MCF 10A (cell line): ENCODE measurements at regions not wholly inside any gene's neighbourhood (a gene's known extent, or its start where the extent isn't known, plus 50 kb on each side); places are given as distances from the start of the nearest gene placed in this dataset.

ENCODE experiments used
- BruUV-seq: library from RNA; stranded (reverse); fragments of 400-500 nt; replicated peaks from 2 replicates; lab custom pipeline; 2021; lab: Mats Ljungman, UMichigan
- CTCF ChIA-PET: fragments of 300-600 bp; sonication (Branson Sonifier 250); formaldehyde crosslinking; extraction: SDS; loops from one replicate; lab custom pipeline; 2021; ENCODE audit warnings: antibody characterized with exemption, inconsistent platforms; lab: Yijun Ruan, JAX
- POLR2A ChIA-PET: fragments of 300-600, 350-650 bp; sonication (Branson Sonifier 250); formaldehyde crosslinking; extraction: SDS; loops from one replicate; lab custom pipeline; 2020; ENCODE audit warnings: antibody characterized with exemption, inconsistent platforms; lab: Yijun Ruan, JAX
- DNase-seq: peaks from one replicate; pipeline ENCODE4 v3.0.0-alpha.2; 2018; ENCODE audit not compliant: unreplicated experiment
- H3K27ac Mint-ChIP-seq: one replicate; pipeline ENCODE4 v1.8.0; 2022; ENCODE audit warnings: mild to moderate bottlenecking, low read depth, mixed read lengths; ENCODE audit not compliant: unreplicated experiment
- H3K27me3 Mint-ChIP-seq: one replicate; pipeline ENCODE4 v1.8.0; 2022; ENCODE audit warnings: mixed read lengths; ENCODE audit not compliant: insufficient read depth, unreplicated experiment
- H3K36me3 Mint-ChIP-seq: one replicate; pipeline ENCODE4 v1.8.0; 2022; ENCODE audit warnings: mild to moderate bottlenecking, moderate library complexity, mixed read lengths; ENCODE audit not compliant: insufficient read depth, unreplicated experiment
- H3K4me1 Mint-ChIP-seq: one replicate; pipeline ENCODE4 v1.8.0; 2022; ENCODE audit warnings: mixed read lengths; ENCODE audit not compliant: insufficient read depth, unreplicated experiment
- H3K4me3 Mint-ChIP-seq: one replicate; pipeline ENCODE4 v1.8.0; 2022; ENCODE audit warnings: mild to moderate bottlenecking, moderate library complexity, mixed read lengths; ENCODE audit not compliant: unreplicated experiment
- H3K9me3 Mint-ChIP-seq: one replicate; pipeline ENCODE4 v1.8.0; 2022; ENCODE audit warnings: mixed read lengths; ENCODE audit not compliant: unreplicated experiment
- CTCF ChIP-seq: fragments of 200-600 bp; IDR thresholded peaks from one replicate; pipeline ENCODE4 v1.8.0; 2022; ENCODE audit warnings: antibody characterized with exemption, mild to moderate bottlenecking; ENCODE audit not compliant: unreplicated experiment
- intact Hi-C: fragments of 100-400 bp; cut with micrococcal nuclease; formaldehyde crosslinking; loops from 2 replicates; pipeline ENCODE4 v1.14.1; 2022

DNA sequence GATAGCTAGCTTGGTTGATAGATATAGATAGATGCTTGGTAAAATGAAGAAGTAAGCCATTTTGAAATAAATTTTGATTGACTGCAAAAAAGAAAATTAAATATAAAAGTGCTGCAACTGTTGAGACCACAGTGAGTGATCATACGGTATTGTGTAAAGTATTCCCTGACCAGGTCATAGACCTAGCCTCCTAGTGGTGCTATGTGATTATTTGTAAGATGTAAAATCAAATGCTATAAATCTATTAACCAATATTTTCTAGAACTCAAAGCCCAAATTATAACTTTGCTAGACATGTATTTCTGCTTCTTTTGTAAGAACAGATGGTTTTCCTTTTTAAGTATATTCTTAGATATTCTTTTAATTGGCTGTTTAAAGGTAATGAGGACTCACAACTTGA lies 480.2 kb upstream of the PTPRD start:
- peaks cover 27% of the 10 kb centered on the region for H3K27me3 Mint-ChIP-seq
- intact Hi-C loops: no loop called here
- H3K4me3 Mint-ChIP-seq: no peak overlapping the region
- no peak for DNase-seq
- H3K27ac Mint-ChIP-seq: no peak overlapping the region
- H3K9me3 Mint-ChIP-seq: no peaks in the 10 kb centered on the region
- no peaks in the 10 kb centered on the region for H3K36me3 Mint-ChIP-seq
- ChIA-PET POLR2A (no interaction called here), CTCF (no interaction called here)
- no peaks in the 10 kb centered on the region for H3K4me1 Mint-ChIP-seq
- BruUV-seq: no TSS peak
- no peak for TF ChIP-seq CTCF

- DNase-seq: no peak
- peaks cover 27% of the 10 kb centered on the region for H3K27me3 Mint-ChIP-seq
- no peaks in the 10 kb centered on the region for H3K36me3 Mint-ChIP-seq
- no peak for TF ChIP-seq CTCF
- intact Hi-C loops: no loop called here
- BruUV-seq: no TSS peak
- ChIA-PET POLR2A (no interaction called here), CTCF (no interaction called here)
- peaks cover 12% of the 10 kb centered on the region for H3K9me3 Mint-ChIP-seq
- H3K4me3 Mint-ChIP-seq: no peak overlapping the region
- H3K27ac Mint-ChIP-seq: no peak overlapping the region
- no peaks in the 10 kb centered on the region for H3K4me1 Mint-ChIP-seq
Measured at GRCh38 chr9:11097020-11097419, 484.2 kb upstream of the PTPRD start.

DNA sequence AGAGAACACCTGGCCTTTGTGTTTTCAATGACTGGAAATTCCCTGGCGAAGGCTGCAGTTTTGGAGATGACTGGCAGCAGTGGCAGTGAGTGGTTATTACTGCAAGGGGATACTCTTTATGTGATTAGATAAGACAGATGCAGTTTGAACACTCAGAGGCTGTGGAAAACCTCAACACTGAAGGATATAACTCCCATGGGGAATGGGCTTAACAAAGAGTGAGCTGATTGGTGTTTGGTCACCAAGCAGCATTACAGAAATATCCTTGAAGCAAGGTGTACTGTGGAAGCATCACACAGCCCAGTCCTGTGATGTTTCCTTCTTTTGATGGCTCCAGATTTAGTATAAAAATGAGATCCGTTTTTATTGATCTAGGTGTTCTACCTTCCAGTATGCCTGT lies 490.7 kb upstream of the PTPRD start:
- intact Hi-C loops: no loop called here
- POLR2A ChIA-PET: no interaction called here

GRCh38 chr9:11107196-11107595 lies 494.4 kb upstream of the PTPRD start:
- no peak overlapping the region for H3K4me3 Mint-ChIP-seq
- ChIA-PET POLR2A (no interaction called here), CTCF (no interaction called here)
- no peak for DNase-seq
- peaks cover 22% of the 10 kb centered on the region for H3K9me3 Mint-ChIP-seq
- H3K27ac Mint-ChIP-seq: no peak overlapping the region
- intact Hi-C loops: no loop called here
- no peaks in the 10 kb centered on the region for H3K4me1 Mint-ChIP-seq
- TF ChIP-seq CTCF: no peak
- no peaks in the 10 kb centered on the region for H3K36me3 Mint-ChIP-seq
- no peaks in the 10 kb centered on the region for H3K27me3 Mint-ChIP-seq
- no TSS peak for BruUV-seq

More for the DNA sequence above, 490.7 kb upstream of the PTPRD start:
- no peaks in the 10 kb centered on the region for H3K36me3 Mint-ChIP-seq
- H3K9me3 Mint-ChIP-seq: peaks cover 19% of the 10 kb centered on the region
- H3K27me3 Mint-ChIP-seq: no peaks in the 10 kb centered on the region
- no peak for DNase-seq
- CTCF ChIA-PET: no interaction called here
- no peak for TF ChIP-seq CTCF
- H3K27ac Mint-ChIP-seq: no peak overlapping the region
- H3K4me1 Mint-ChIP-seq: no peaks in the 10 kb centered on the region
- H3K4me3 Mint-ChIP-seq: no peak overlapping the region
- no TSS peak for BruUV-seq
